GM19468 (cell line): ENCODE measurements at regions not wholly inside any gene's neighbourhood (a gene's known extent, or its start where the extent isn't known, plus 50 kb on each side); places are given as distances from the start of the nearest gene placed in this dataset.

Source experiments
- ATAC-seq: cut with Tn5 transposase; IDR thresholded peaks from one replicate; pipeline ENCODE4 v1.9.1; 2021; ENCODE audit warnings: mild to moderate bottlenecking, moderate library complexity, moderate number of reproducible peaks; ENCODE audit not compliant: unreplicated experiment; ENCODE audit errors: extremely low read depth

GRCh38 chr6:101195588-101195987, 197.9 kb upstream of the GRIK2 start:
- no peak for ATAC-seq

- no peak for ATAC-seq
Measured at GRCh38 chr6:101199441-101199840, 194.1 kb upstream of the GRIK2 start.

- ATAC-seq = no peak
Measured at GRCh38 chr6:101202867-101203374, 190.6 kb upstream of the GRIK2 start.

GRCh38 chr6:101203664-101204063, 189.8 kb upstream of the GRIK2 start:
- ATAC-seq = no peak

- ATAC-seq = no peak
Measured at GRCh38 chr6:101208152-101208551, 185.4 kb upstream of the GRIK2 start.

- ATAC-seq = no peak
Measured at GRCh38 chr6:101212640-101213039, 180.9 kb upstream of the GRIK2 start.

- no peak for ATAC-seq
Measured at GRCh38 chr6:101222007-101222406, 171.5 kb upstream of the GRIK2 start.

GRCh38 chr6:101224751-101225150, 168.8 kb upstream of the GRIK2 start:
- ATAC-seq = no peak

- ATAC-seq = no peak
Measured at GRCh38 chr6:101226677-101227135, 166.8 kb upstream of the GRIK2 start.

- ATAC-seq = no peak
Measured at GRCh38 chr6:101230866-101231265, 162.6 kb upstream of the GRIK2 start.

GRCh38 chr6:101231606-101232235, 161.8 kb upstream of the GRIK2 start:
- no peak for ATAC-seq

- no peak for ATAC-seq
Measured at GRCh38 chr6:101232961-101233360, 160.5 kb upstream of the GRIK2 start.

- no peak for ATAC-seq
Measured at GRCh38 chr6:101236709-101237108, 156.8 kb upstream of the GRIK2 start.

GRCh38 chr6:101241442-101241841, 152.1 kb upstream of the GRIK2 start:
- no peak for ATAC-seq

GRCh38 chr6:101249470-101249869, 144.0 kb upstream of the GRIK2 start:
- no peak for ATAC-seq

GRCh38 chr6:101257163-101257562, 136.3 kb upstream of the GRIK2 start:
- ATAC-seq = no peak

- no peak for ATAC-seq
Measured at GRCh38 chr6:101259505-101259904, 134.0 kb upstream of the GRIK2 start.

- ATAC-seq = no peak
Measured at GRCh38 chr6:101263596-101263995, 129.9 kb upstream of the GRIK2 start.

GRCh38 chr6:101266063-101266462, 127.4 kb upstream of the GRIK2 start:
- no peak for ATAC-seq

GRCh38 chr6:101268541-101268940, 125.0 kb upstream of the GRIK2 start:
- no peak for ATAC-seq

- ATAC-seq = no peak
Measured at GRCh38 chr6:101275251-101275650, 118.3 kb upstream of the GRIK2 start.

GRCh38 chr6:101276066-101276465, 117.4 kb upstream of the GRIK2 start:
- no peak for ATAC-seq
